Thyroid gland (tissue), 4 donors: ENCODE measurements at regions not wholly inside any gene's neighbourhood (a gene's known extent, or its start where the extent isn't known, plus 50 kb on each side); places are given as distances from the start of the nearest gene placed in this dataset.

Experiments used
- POLR2A ChIP-seq, 2 donors: fragments of 450-650 bp; IDR thresholded peaks; one replicate each; pipeline ENCODE4 v1.6.1; 2017; ENCODE audit warnings: antibody characterized with exemption in 2 of 2, mild to moderate bottlenecking in 2 of 2, moderate library complexity in 1 of 2
- TF ChIP-seq, protein P1 (sequence below), 6 experiments: fragments of 200-600 bp in 3 of 6; fragments of 450-650 bp in 3 of 6; sonication (generic) in 3 of 6; IDR thresholded peaks; one replicate each; pipeline ENCODE4 v1.5.1; 2016 to 2019; ENCODE audit warnings: antibody characterized with exemption in 6 of 6, mild to moderate bottlenecking in 2 of 6, inconsistent platforms in 1 of 6, moderate library complexity in 1 of 6

DNA sequence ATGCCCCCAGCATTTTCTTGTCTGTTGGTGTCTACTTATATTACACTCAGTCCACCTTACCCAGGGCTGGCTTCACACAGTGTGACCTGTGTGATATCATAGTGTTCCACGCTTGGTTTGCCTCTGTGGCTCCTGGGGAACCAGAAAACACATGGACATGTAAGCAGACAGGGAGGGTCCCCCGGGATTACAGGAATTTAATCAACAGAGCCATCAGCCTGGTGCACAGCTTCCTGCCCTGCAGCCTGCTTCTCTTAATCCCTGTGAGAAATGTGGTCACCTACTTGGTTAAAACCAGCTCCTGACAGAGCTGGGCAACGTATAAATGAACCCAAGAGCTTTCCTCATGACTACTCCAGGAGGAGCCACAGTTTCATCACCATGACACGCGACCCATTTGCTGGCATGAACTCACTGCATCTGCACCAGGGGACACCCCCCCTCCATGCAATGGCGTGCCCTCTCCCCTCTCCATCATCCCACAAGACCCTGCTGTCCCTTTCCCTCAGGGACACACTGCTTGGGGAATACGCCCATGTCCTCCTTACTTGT is 152.1 kb downstream of the UQCRFS1 start:
- TF ChIP-seq, protein P1, sequence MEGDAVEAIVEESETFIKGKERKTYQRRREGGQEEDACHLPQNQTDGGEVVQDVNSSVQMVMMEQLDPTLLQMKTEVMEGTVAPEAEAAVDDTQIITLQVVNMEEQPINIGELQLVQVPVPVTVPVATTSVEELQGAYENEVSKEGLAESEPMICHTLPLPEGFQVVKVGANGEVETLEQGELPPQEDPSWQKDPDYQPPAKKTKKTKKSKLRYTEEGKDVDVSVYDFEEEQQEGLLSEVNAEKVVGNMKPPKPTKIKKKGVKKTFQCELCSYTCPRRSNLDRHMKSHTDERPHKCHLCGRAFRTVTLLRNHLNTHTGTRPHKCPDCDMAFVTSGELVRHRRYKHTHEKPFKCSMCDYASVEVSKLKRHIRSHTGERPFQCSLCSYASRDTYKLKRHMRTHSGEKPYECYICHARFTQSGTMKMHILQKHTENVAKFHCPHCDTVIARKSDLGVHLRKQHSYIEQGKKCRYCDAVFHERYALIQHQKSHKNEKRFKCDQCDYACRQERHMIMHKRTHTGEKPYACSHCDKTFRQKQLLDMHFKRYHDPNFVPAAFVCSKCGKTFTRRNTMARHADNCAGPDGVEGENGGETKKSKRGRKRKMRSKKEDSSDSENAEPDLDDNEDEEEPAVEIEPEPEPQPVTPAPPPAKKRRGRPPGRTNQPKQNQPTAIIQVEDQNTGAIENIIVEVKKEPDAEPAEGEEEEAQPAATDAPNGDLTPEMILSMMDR (IDR thresholded peaks at IDR 0.05), result no peak
- no peak for TF ChIP-seq POLR2A (IDR thresholded peaks at IDR 0.05)
